SU-DHL-6 (cell line): ENCODE measurements at regions not wholly inside any gene's neighbourhood (a gene's known extent, or its start where the extent isn't known, plus 50 kb on each side); places are given as distances from the start of the nearest gene placed in this dataset.

Source experiments
- H2AFZ ChIP-seq: fragments of 200-600 bp; sonication (generic); 2 replicates; pipeline ENCODE4 v1.6.1; 2014; ENCODE audit warnings: low read depth, mild to moderate bottlenecking, moderate library complexity, mixed read lengths, antibody characterized with exemption, low read length; ENCODE audit not compliant: severe bottlenecking
- H3F3A ChIP-seq: fragments of 200-600 bp; shearing (Covaris generic); 2 replicates; pipeline ENCODE4 v1.6.0; 2016; ENCODE audit warnings: antibody characterized with exemption, mild to moderate bottlenecking; ENCODE audit not compliant: insufficient read depth
- H3K27ac ChIP-seq: fragments of 200-600 bp; sonication (generic); 2 replicates; pipeline ENCODE4 v1.5.1; 2016; ENCODE audit warnings: low read depth, mild to moderate bottlenecking, low read length, moderate library complexity, mixed read lengths
- H3K27me3 ChIP-seq: fragments of 200-600 bp; sonication (generic), shearing (Covaris generic); 2 replicates; pipeline ENCODE4 v1.6.0; 2014; ENCODE audit warnings: mild to moderate bottlenecking, low read length
- H3K36me3 ChIP-seq: fragments of 200-600 bp; sonication (generic); 2 replicates; pipeline ENCODE4 v1.6.1; 2014; ENCODE audit warnings: mild to moderate bottlenecking, low read length, mixed read lengths
- H3K4me2 ChIP-seq: fragments of 300-600, 200-600 bp; shearing (Covaris generic), sonication (generic); 2 replicates; pipeline ENCODE4 v1.6.0; 2014; ENCODE audit warnings: low read length, low read depth, mild to moderate bottlenecking; ENCODE audit not compliant: poor library complexity, severe bottlenecking
- H3K4me3 ChIP-seq: fragments of 200-600 bp; sonication (generic); 2 replicates; pipeline ENCODE4 v1.5.1; 2014; ENCODE audit warnings: antibody characterized with exemption, low read length, mild to moderate bottlenecking, mixed read lengths; ENCODE audit not compliant: insufficient read depth, poor library complexity, severe bottlenecking
- H3K79me2 ChIP-seq: fragments of 200-600 bp; sonication (generic); 2 replicates; pipeline ENCODE4 v1.6.1; 2014; ENCODE audit warnings: mild to moderate bottlenecking, low read length, moderate library complexity; ENCODE audit not compliant: insufficient read depth
- H3K9ac ChIP-seq: fragments of 200-600 bp; sonication (generic); 2 replicates; pipeline ENCODE4 v1.7.0; 2014; ENCODE audit warnings: mild to moderate bottlenecking, low read length
- H3K9me2 ChIP-seq: fragments of 200-600 bp; sonication (generic); replicated peaks from 2 replicates; pipeline ENCODE4 v1.6.1; 2014; ENCODE audit warnings: low read length; ENCODE audit not compliant: insufficient read depth
- H3K9me3 ChIP-seq: fragments of 200-600 bp; sonication (generic); 2 replicates; pipeline ENCODE4 v1.6.1; 2014; ENCODE audit warnings: low read length, mixed read lengths; ENCODE audit not compliant: insufficient read depth
- H4K20me1 ChIP-seq: fragments of 200-600 bp; sonication (generic); 2 replicates; pipeline ENCODE4 v1.6.1; 2014; ENCODE audit warnings: low read depth, mild to moderate bottlenecking, antibody characterized with exemption, low read length, moderate library complexity, mixed read lengths
- CTCF ChIP-seq: fragments of 200-600 bp; sonication (generic); IDR thresholded peaks from one replicate; pipeline ENCODE4 v1.5.1; 2017; ENCODE audit warnings: antibody characterized with exemption, mild to moderate bottlenecking, low read length, moderate library complexity; ENCODE audit not compliant: insufficient read depth, poor library complexity, severe bottlenecking
- EZH2phosphoT487 ChIP-seq: fragments of 200-600 bp; sonication (generic), shearing (Covaris generic); conservative IDR thresholded peaks from 2 replicates; pipeline ENCODE4 v1.6.1; 2018; ENCODE audit warnings: mild to moderate bottlenecking, antibody characterized with exemption, low read length, moderate library complexity, mixed read lengths

- Histone ChIP-seq H4K20me1 (no peaks in the 10 kb centered on the region), H3K9me2 (no peaks in the 10 kb centered on the region), H2AFZ (no peak overlapping the region), H3K4me3 (no peak overlapping the region), H3K27me3 (no peaks in the 10 kb centered on the region), H3K79me2 (no peaks in the 10 kb centered on the region), H3K4me2 (no peak overlapping the region), H3K9ac (no peak overlapping the region), H3K27ac (no peak overlapping the region), H3F3A (no peaks in the 10 kb centered on the region), H3K36me3 (no peaks in the 10 kb centered on the region), H3K9me3 (no peaks in the 10 kb centered on the region)
- no peak for TF ChIP-seq EZH2phosphoT487
These were observed 314.4 kb upstream of the NBEA start for GRCh38 chr13:34627509-34628208.

- Histone ChIP-seq H3K9ac (no peak overlapping the region), H3F3A (no peaks in the 10 kb centered on the region), H3K9me2 (no peaks in the 10 kb centered on the region), H3K4me3 (no peak overlapping the region), H3K36me3 (no peaks in the 10 kb centered on the region), H3K79me2 (no peaks in the 10 kb centered on the region), H3K4me2 (no peak overlapping the region), H2AFZ (no peak overlapping the region), H3K27me3 (no peaks in the 10 kb centered on the region), H4K20me1 (no peaks in the 10 kb centered on the region), H3K27ac (no peak overlapping the region), H3K9me3 (no peaks in the 10 kb centered on the region)
- no peak for TF ChIP-seq EZH2phosphoT487
- no peak for TF ChIP-seq CTCF
These were observed 313.8 kb upstream of the NBEA start for GRCh38 chr13:34628209-34628682.

- no peak for TF ChIP-seq CTCF
- TF ChIP-seq EZH2phosphoT487, result no peak
These were observed 307.6 kb upstream of the NBEA start for GRCh38 chr13:34634448-34634847.

GRCh38 chr13:34637138-34637537, 304.9 kb upstream of the NBEA start:
- no peaks in the 10 kb centered on the region for H3K9me3 ChIP-seq
- H3K4me2 ChIP-seq, result no peak overlapping the region
- H3K27me3 ChIP-seq, result no peaks in the 10 kb centered on the region
- H3K27ac ChIP-seq, result no peak overlapping the region
- H2AFZ ChIP-seq, result no peak overlapping the region
- H3K9me2 ChIP-seq, result no peaks in the 10 kb centered on the region
- no peaks in the 10 kb centered on the region for H3K36me3 ChIP-seq
- no peak overlapping the region for H3K9ac ChIP-seq
- no peaks in the 10 kb centered on the region for H3F3A ChIP-seq
- no peak overlapping the region for H3K4me3 ChIP-seq
- TF ChIP-seq CTCF (no peak), EZH2phosphoT487 (no peak)
- no peaks in the 10 kb centered on the region for H4K20me1 ChIP-seq
- no peaks in the 10 kb centered on the region for H3K79me2 ChIP-seq

More at GRCh38 chr13:34634448-34634847, 307.6 kb upstream of the NBEA start:
- Histone ChIP-seq H4K20me1 (no peaks in the 10 kb centered on the region), H3F3A (no peaks in the 10 kb centered on the region), H3K9me2 (no peaks in the 10 kb centered on the region), H2AFZ (no peak overlapping the region), H3K79me2 (no peaks in the 10 kb centered on the region), H3K9ac (no peak overlapping the region), H3K27me3 (no peaks in the 10 kb centered on the region), H3K9me3 (no peaks in the 10 kb centered on the region), H3K27ac (no peak overlapping the region), H3K4me2 (no peak overlapping the region), H3K36me3 (no peaks in the 10 kb centered on the region), H3K4me3 (no peak overlapping the region)
